Mesendoderm (in vitro differentiated cells): ENCODE measurements at regions not wholly inside any gene's neighbourhood (a gene's known extent, or its start where the extent isn't known, plus 50 kb on each side); places are given as distances from the start of the nearest gene placed in this dataset.

ENCODE experiments used
- DNase-seq: peaks from one replicate; pipeline ENCODE4 v3.0.0; 2013
- H2AK5ac ChIP-seq: 2 replicates; pipeline ENCODE4 v1.6.1; 2013; ENCODE audit warnings: low read length, inconsistent platforms
- H2BK120ac ChIP-seq: 2 replicates; pipeline ENCODE4 v1.6.1; 2013; ENCODE audit warnings: low read depth, mild to moderate bottlenecking, low read length, moderate library complexity, mixed read lengths
- H2BK15ac ChIP-seq: replicated peaks from 2 replicates; pipeline ENCODE4 v1.6.1; 2013; ENCODE audit warnings: low read depth, mild to moderate bottlenecking, moderate library complexity
- H2BK5ac ChIP-seq: 2 replicates; pipeline ENCODE4 v1.6.1; 2013; ENCODE audit warnings: low read length, inconsistent platforms
- H3K18ac ChIP-seq: 2 replicates; pipeline ENCODE4 v1.6.1; 2013; ENCODE audit warnings: mild to moderate bottlenecking, low read length, mixed read lengths
- H3K23ac ChIP-seq: one replicate; pipeline ENCODE4 v1.6.1; 2013; ENCODE audit warnings: low read length
- H3K27ac ChIP-seq: 2 replicates; pipeline ENCODE4 v1.5.1; 2013; ENCODE audit warnings: low read depth, mild to moderate bottlenecking, inconsistent platforms, low read length, moderate library complexity
- H3K27me3 ChIP-seq: 2 replicates; pipeline ENCODE4 v1.6.1; 2013; ENCODE audit warnings: low read length, control low read depth, mild to moderate bottlenecking, inconsistent platforms; ENCODE audit not compliant: insufficient read depth, poor library complexity
- H3K36me3 ChIP-seq: 2 replicates; pipeline ENCODE4 v1.6.1; 2013; ENCODE audit warnings: low read length, inconsistent platforms; ENCODE audit not compliant: control insufficient read depth, insufficient read depth
- H3K4ac ChIP-seq: one replicate; pipeline ENCODE4 v1.6.1; 2013; ENCODE audit warnings: low read depth, mild to moderate bottlenecking, low read length, moderate library complexity
- H3K4me1 ChIP-seq: 2 replicates; pipeline ENCODE4 v1.6.1; 2013; ENCODE audit warnings: low read depth, low read length, inconsistent platforms; ENCODE audit not compliant: control insufficient read depth
- H3K4me2 ChIP-seq: 2 replicates; pipeline ENCODE4 v1.6.1; 2013; ENCODE audit warnings: low read length
- H3K4me3 ChIP-seq: 2 replicates; pipeline ENCODE4 v1.5.1; 2013; ENCODE audit warnings: mild to moderate bottlenecking, low read length
- H3K56ac ChIP-seq: one replicate; pipeline ENCODE4 v1.6.1; 2013; ENCODE audit warnings: low read length
- H3K79me1 ChIP-seq: 2 replicates; pipeline ENCODE4 v1.6.1; 2013; ENCODE audit warnings: low read length, inconsistent platforms
- H3K79me2 ChIP-seq: 2 replicates; pipeline ENCODE4 v1.6.1; 2013; ENCODE audit warnings: mild to moderate bottlenecking, low read length; ENCODE audit not compliant: control insufficient read depth, insufficient read depth
- H3K9ac ChIP-seq: 2 replicates; pipeline ENCODE4 v1.6.1; 2013; ENCODE audit warnings: low read length, inconsistent platforms
- H4K5ac ChIP-seq: one replicate; pipeline ENCODE4 v1.6.1; 2013; ENCODE audit warnings: low read length
- H4K8ac ChIP-seq: one replicate; pipeline ENCODE4 v1.6.1; 2013; ENCODE audit warnings: low read depth, mild to moderate bottlenecking, control low read depth, low read length, moderate library complexity
- WGBS: extraction: QIAGEN DNeasy Blood & Tissue Kit; methylation state at CpG from one replicate; pipeline ENCODE4 v1.1.7; 2013; ENCODE audit warnings: low lambda C conversion rate, missing lambda C conversion rate; ENCODE audit not compliant: insufficient coverage; ENCODE audit errors: extremely low coverage; 5-methylcytosine and 5-hydroxymethylcytosine counted together

DNA sequence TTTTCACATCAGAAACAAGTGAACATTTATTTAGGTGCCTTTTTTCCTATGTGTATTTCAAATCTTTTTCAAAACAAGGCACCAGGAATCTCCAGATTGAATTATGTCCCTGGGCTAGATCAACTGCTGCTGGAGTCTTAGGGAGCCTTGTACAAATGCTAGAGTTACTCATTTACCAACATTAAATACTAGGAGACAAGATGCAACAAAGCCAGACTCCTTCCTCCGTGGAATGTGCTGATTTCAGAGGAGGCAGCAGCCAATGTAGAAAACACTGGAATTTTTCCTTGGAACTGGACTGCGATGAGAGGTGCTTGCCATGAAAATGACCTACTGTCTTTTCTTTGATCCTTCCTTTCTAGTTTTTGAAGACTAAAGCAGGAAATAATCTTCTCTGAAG is 1514.7 kb upstream of the MIR17HG start:
- Histone ChIP-seq H3K36me3 (no peaks in the 10 kb centered on the region), H2BK15ac (no peak overlapping the region)
- WGBS = no CpG with 5 or more reads among the region's 2 CpGs

DNA sequence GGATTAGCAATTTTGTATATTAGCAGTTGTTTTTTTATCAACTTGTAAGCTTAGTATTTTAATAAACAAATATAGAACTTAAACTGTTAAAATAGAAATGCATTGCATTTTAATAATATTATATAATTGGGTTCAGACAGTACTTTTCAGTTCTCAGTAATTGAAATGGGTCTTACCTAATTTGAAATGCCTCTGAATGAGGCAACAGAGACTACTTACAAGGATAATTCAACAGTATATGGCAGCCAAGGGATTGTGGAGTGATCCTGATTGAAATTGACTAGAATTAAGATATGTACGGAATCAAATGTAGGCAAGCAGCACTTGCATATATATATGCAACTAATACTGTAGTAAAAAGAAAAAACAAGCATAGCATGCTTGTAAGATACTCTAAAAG is 1503.9 kb upstream of the MIR17HG start:
- no peak overlapping the region for H4K8ac ChIP-seq
- H3K18ac ChIP-seq = no peak overlapping the region
- H3K79me1 ChIP-seq = no peaks in the 10 kb centered on the region
- no CpG with 5 or more reads among the region's 1 CpG for WGBS
- H2BK120ac ChIP-seq = no peak overlapping the region
- no peaks in the 10 kb centered on the region for H3K79me2 ChIP-seq
- H3K4me1 ChIP-seq = no peaks in the 10 kb centered on the region
- H3K27ac ChIP-seq = no peak overlapping the region
- no peak overlapping the region for H2BK5ac ChIP-seq
- no peak overlapping the region for H3K4me3 ChIP-seq
- H2AK5ac ChIP-seq = no peak overlapping the region
- H3K23ac ChIP-seq = no peak overlapping the region
- no peaks in the 10 kb centered on the region for H3K27me3 ChIP-seq
- H2BK15ac ChIP-seq = no peak overlapping the region
- no peak overlapping the region for H3K4ac ChIP-seq
- no peaks in the 10 kb centered on the region for H3K36me3 ChIP-seq
- no peak for DNase-seq
- H3K9ac ChIP-seq = no peak overlapping the region
- no peak overlapping the region for H3K56ac ChIP-seq
- no peak overlapping the region for H4K5ac ChIP-seq
- H3K4me2 ChIP-seq = no peak overlapping the region

More for the DNA sequence above, 1514.7 kb upstream of the MIR17HG start:
- Histone ChIP-seq H3K79me1 (no peaks in the 10 kb centered on the region), H4K8ac (no peak overlapping the region), H3K56ac (no peak overlapping the region), H3K4me2 (no peak overlapping the region), H3K27ac (no peak overlapping the region), H3K4me3 (no peak overlapping the region), H3K27me3 (no peaks in the 10 kb centered on the region), H3K18ac (no peak overlapping the region), H2AK5ac (no peak overlapping the region), H3K4ac (no peak overlapping the region), H2BK120ac (no peak overlapping the region), H3K4me1 (no peaks in the 10 kb centered on the region), H2BK5ac (no peak overlapping the region), H3K9ac (no peak overlapping the region), H4K5ac (no peak overlapping the region), H3K79me2 (no peaks in the 10 kb centered on the region), H3K23ac (no peak overlapping the region)
- DNase-seq = peak; percentile 7

DNA sequence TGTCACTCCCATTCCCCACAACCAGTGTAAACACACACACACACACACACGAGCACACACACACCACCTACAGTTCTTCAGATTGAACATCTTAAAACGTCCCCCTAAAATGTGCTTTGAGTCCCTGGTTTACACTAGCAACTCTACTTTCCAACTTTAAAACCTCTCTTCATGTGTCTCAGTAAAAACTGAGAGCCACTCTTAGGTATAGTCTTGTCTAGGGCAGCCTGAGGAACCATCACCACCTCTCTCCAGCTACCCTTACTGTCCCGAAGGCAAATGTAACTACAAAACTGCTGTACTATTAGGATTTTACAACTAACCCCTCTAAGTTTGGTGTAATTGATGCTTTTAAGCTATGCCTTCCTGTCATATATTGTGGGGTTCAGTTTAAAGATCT is 1501.6 kb upstream of the MIR17HG start:
- no peaks in the 10 kb centered on the region for H3K79me2 ChIP-seq
- DNase-seq = no peak
- no peak overlapping the region for H2AK5ac ChIP-seq
- H4K5ac ChIP-seq = no peak overlapping the region
- H2BK120ac ChIP-seq = no peak overlapping the region
- H3K4ac ChIP-seq = no peak overlapping the region
- no peak overlapping the region for H2BK5ac ChIP-seq
- no peaks in the 10 kb centered on the region for H3K79me1 ChIP-seq
- no peaks in the 10 kb centered on the region for H3K36me3 ChIP-seq
- no peak overlapping the region for H3K23ac ChIP-seq
- H3K9ac ChIP-seq = no peak overlapping the region
- no peak overlapping the region for H3K4me2 ChIP-seq
- H3K18ac ChIP-seq = no peak overlapping the region
- no peaks in the 10 kb centered on the region for H3K4me1 ChIP-seq
- no peak overlapping the region for H3K56ac ChIP-seq
- H3K27me3 ChIP-seq = no peaks in the 10 kb centered on the region
- no peak overlapping the region for H3K4me3 ChIP-seq
- no peak overlapping the region for H4K8ac ChIP-seq
- no peak overlapping the region for H3K27ac ChIP-seq
- whole genome bisulfite sequencing = no CpG with 5 or more reads among the region's 3 CpGs
- H2BK15ac ChIP-seq = no peak overlapping the region

DNA sequence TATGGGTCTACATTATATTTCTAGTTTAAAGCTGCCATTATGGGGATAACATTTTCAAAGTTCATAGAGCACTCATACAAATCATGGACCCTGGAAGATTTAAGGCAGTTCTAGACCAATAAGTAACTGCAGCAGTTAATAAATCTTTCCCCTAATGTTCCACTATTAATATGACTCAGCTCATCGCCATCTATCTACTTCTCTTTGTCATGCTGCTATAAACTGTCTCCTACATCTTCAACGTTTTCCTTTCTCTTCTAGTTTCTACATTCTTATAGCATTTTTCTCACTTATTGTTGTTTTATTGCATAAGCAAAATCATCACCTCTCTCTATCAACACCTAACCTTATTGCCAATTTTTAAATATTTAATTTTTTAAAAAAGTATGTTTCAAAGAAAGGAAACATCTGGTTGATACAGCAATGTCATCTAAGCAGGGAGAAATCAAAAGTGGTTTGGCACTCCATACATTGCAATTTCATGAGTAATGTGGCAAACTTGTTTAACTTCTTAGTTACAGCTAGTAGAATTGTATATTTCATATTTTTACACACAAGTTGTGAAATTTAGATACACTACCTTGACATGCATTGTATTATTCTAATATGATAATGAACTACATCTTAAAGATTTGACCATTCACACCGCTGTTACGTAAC is 1500.4 kb upstream of the MIR17HG start:
- H3K27ac ChIP-seq = no peak overlapping the region
- no peak overlapping the region for H3K9ac ChIP-seq
- no peak overlapping the region for H3K4ac ChIP-seq
- H3K4me3 ChIP-seq = no peak overlapping the region
- no peak for DNase-seq
- no peak overlapping the region for H2BK15ac ChIP-seq
- no peak overlapping the region for H2BK120ac ChIP-seq
- no peak overlapping the region for H3K4me2 ChIP-seq
- H3K36me3 ChIP-seq = no peaks in the 10 kb centered on the region
- no peak overlapping the region for H2AK5ac ChIP-seq
- H3K27me3 ChIP-seq = no peaks in the 10 kb centered on the region
- H3K4me1 ChIP-seq = no peaks in the 10 kb centered on the region
- no peak overlapping the region for H4K8ac ChIP-seq
- H4K5ac ChIP-seq = no peak overlapping the region
- H3K56ac ChIP-seq = no peak overlapping the region
- H3K79me2 ChIP-seq = no peaks in the 10 kb centered on the region
- H2BK5ac ChIP-seq = no peak overlapping the region
- no peak overlapping the region for H3K18ac ChIP-seq
- WGBS = no CpG with 5 or more reads among the region's 4 CpGs
- no peaks in the 10 kb centered on the region for H3K79me1 ChIP-seq
- no peak overlapping the region for H3K23ac ChIP-seq

DNA sequence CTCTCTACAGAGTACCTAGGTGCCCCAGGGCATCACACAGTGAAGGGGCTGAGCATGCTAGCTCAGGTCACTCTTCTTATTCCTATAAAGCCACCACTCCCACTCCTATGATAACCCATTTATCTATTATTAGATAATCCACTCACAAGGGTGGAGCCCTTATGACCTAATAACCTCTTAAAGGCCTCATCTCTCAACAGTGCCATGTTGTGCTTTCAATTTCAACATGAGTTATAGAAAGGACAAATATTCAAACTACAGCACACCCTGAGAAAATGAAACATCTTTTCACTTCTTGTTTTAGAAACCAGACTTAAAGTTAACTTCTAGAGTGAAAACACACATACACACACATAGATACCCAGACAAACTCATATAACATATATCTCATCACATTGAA is 1494.9 kb upstream of the MIR17HG start:
- no peaks in the 10 kb centered on the region for H3K27me3 ChIP-seq
- no peak overlapping the region for H2BK15ac ChIP-seq
- no peak overlapping the region for H3K9ac ChIP-seq
- H3K4me2 ChIP-seq = no peak overlapping the region
- no peak overlapping the region for H2AK5ac ChIP-seq
- no peaks in the 10 kb centered on the region for H3K79me1 ChIP-seq
- no peak overlapping the region for H3K4me3 ChIP-seq
- H3K79me2 ChIP-seq = no peaks in the 10 kb centered on the region
- H3K4me1 ChIP-seq = no peaks in the 10 kb centered on the region
- no peak overlapping the region for H2BK5ac ChIP-seq
- no peak overlapping the region for H3K4ac ChIP-seq
- no peak overlapping the region for H4K8ac ChIP-seq
- H2BK120ac ChIP-seq = no peak overlapping the region
- H4K5ac ChIP-seq = no peak overlapping the region
- no peak overlapping the region for H3K18ac ChIP-seq
- no peak overlapping the region for H3K27ac ChIP-seq
- H3K56ac ChIP-seq = no peak overlapping the region
- H3K36me3 ChIP-seq = no peaks in the 10 kb centered on the region
- DNase-seq = no peak
- no peak overlapping the region for H3K23ac ChIP-seq

DNA sequence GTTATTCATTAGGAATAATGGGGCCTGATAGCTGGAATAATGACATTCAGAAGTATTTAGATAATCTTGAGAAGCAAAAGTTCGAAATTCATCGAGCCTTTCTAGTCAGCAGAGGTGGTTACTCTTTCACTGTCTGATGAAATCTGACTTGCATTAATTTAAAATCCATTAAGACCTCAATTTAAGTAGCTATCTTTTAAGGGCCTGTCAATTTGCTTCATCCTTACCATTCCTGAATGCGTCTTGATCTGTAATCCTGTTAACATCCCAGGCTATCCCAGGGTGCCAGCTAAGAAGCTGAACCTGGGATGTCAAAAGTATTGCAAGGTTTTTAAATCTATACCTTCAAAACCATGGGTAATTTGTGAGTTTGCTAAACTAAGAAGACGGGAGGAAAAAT is 1491.0 kb upstream of the MIR17HG start:
- Histone ChIP-seq H3K23ac (no peak overlapping the region), H3K36me3 (no peaks in the 10 kb centered on the region), H3K4me3 (no peak overlapping the region), H2BK15ac (no peak overlapping the region), H3K9ac (no peak overlapping the region), H3K56ac (no peak overlapping the region), H2AK5ac (no peak overlapping the region), H3K4me1 (no peaks in the 10 kb centered on the region), H3K27me3 (no peaks in the 10 kb centered on the region), H3K27ac (no peak overlapping the region), H3K18ac (no peak overlapping the region), H3K79me1 (no peaks in the 10 kb centered on the region), H2BK5ac (no peak overlapping the region), H3K4ac (no peak overlapping the region), H2BK120ac (no peak overlapping the region), H3K79me2 (no peaks in the 10 kb centered on the region), H4K8ac (no peak overlapping the region), H3K4me2 (no peak overlapping the region), H4K5ac (no peak overlapping the region)
- peak; percentile 1 for DNase-seq
- WGBS = no CpG with 5 or more reads among the region's 4 CpGs
